ENCODE measurements at regions not wholly inside any gene's neighbourhood (a gene's known extent, or its start where the extent isn't known, plus 50 kb on each side); places are given as distances from the start of the nearest gene placed in this dataset.
"Not testable (repeated sequence)": the region's sequence is repeated elsewhere in the genome, so short reads cannot be mapped to it uniquely, and the experiment has no call there.

DNA sequence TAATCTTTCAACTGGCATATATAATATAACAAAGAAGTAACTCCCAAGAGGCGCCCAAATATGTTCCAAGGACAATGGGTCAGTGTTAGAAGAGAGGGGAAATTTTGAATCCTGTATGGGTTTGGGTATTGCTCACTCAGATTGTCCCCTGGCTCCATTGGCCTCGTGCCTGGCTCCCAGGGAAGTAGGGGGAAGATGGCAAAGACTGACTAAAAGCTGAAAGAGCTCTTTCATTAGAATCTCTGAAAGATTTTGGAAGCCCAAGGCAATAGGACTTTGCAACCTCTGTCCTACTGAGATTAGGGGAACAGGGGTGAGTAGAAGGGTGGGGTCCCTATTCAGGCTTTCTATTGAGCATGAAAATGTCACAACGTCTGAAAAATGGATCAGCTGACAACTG is 1272.8 kb upstream of the ZEB2 start:
- no peak for DNase-seq

DNA sequence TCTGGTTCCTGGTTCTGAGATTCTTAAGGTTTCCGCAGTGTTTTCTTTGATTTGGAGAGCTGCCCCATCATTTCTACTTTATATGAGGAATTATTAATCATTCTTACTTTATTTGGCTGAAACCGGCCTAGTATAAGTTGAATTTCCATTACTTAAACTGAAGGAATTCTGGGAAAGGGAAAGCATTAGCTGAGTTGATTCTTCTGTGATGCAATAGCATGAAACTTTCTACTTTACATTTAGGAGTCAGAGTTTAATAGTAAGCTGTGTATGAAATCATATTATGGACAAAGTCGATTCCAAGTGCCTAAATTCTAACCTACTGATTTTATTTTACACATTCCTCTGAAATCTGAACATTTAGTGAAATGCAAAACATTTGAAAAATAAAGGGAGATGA is 1269.7 kb upstream of the ZEB2 start:
- DNase-seq, result no peak

DNA sequence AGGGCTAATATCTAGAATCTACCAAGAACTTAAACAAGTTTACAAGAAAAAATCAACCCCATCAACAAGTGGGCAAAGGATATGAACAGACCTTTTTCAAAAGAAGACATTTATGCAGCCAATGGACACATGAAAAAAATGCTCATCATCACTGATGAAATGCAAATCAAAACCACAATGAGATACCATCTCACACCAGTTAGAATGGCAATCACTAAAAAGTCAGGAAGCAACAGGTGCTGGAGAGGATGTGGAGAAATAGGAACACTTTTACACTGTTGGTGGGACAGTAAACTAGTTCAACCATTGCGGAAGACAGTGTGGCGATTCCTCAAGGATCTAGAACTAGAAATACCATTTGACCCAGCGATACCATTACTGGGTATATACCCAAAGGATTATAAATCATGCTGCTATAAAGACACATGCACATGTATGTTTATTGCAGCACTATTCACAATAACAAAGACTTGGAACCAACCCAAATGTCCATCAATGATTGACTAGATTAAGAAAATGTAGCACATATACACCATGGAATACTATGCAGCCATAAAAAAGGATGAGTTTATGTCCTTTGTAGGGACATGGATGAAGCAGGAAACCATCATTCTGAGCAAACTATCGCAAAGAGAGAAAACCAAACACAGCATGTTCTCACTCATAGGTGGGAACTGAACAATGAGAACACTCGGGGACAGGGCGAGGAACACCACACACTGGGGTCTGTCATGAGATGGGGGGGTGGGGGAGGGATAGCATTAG is 1267.9 kb upstream of the ZEB2 start:
- DNase-seq, result not testable (repeated sequence)

DNA sequence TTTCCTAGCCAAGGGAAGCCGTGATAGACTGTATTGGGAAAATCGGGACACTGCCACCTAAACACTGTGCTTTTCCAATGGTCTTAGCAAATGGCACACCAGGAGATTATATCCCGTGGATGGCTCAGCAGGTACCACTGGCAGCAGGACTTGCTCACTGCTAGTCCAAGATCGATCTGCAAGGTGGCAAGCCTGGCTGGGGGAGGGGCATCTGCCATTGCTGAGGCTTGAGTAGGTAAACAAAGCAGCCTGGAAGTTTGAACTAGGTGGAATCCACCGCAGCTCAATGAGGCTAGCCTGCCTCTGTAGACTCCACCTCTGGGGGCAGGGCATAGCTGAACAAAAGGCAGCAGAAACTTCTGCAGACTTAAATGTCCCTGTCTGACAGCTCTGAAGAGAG is 1262.7 kb upstream of the ZEB2 start:
- not testable (repeated sequence) for DNase-seq

DNA sequence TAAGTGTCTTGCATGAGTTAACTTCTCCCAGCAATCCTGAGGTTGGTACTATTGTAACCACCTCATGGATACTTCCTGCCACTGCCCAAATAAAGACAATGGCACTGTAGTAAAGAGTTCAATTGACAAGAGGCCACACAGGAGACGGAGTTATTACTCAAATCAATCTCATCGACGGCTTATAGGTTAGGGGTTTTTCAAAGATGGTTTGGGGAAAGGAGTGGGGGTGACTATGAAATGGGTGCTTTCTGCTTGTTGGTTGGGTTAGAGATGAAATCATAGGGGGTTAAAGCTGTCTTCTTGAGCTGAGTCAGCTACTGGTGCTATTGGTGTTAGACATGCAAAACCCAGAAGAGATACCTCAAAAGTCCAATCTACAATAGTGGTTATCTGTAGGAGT is 1258.0 kb upstream of the ZEB2 start:
- no peak for DNase-seq

DNA sequence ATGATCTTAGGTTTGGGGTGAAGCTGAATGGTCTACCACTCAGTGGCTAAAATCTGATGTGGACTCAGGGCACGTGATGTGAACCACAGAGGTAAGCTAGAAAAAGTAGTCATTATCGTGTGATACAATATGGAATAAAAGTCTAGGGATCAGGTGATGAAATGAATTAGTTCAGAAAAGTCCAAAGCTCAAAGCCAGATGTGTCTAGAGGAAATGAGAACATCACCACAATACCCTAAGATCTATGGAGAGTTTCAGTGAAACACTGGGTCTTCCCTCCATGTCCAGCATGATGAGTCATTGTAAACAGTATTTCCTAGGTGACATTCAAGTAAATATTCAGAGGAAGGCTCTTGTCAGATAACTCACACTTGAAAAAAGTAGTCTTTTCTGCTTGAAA is 1257.4 kb upstream of the ZEB2 start:
- DNase-seq, result no peak

- no peak for DNase-seq
Observed at GRCh38 chr2:145775591-145775990, 1255.7 kb upstream of the ZEB2 start.

DNA sequence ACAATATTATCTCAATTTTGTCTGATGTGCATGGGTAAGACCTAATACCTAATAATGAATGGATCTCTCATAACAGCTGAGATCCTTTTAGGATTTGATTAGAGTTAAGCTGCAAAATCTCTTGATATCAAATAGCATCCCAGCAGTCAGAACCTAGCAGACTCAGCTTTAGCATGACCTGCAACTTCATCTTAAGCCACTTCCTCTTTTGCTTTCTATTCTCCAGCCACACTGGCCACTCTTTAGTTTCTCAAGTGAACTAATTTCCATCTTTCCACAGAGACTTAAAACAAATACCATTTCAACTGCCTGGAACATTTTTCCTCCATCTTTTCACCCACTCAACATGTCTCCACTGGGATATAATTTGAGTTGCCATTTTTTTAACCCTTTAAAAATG is 1251.6 kb upstream of the ZEB2 start:
- no peak for DNase-seq

GRCh38 chr2:145769011-145769716 is 1249.2 kb upstream of the ZEB2 start:
- peak; percentile 34 for DNase-seq

DNA sequence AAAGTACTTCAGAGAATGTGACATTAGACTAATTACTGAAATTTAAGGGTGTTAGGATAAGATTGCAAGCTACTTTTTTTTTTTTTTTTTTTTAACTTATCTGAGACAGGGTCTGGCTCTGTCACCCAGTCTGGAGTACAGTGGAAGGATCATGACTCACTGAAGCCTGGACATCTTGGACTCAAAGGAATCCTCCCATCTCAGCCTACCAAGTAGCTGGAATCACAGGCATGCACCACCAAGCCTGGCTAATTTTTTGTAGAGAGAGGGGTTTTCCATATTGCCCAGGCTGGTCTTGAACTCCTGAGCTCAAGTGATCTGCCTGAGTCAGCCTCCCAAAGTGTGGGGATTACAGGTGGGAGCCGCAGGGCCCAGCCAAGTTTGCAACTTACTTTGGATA is 1246.0 kb upstream of the ZEB2 start:
- DNase-seq, result no peak

- peak; percentile 81 for DNase-seq
Observed at GRCh38 chr2:145764631-145765030, 1244.7 kb upstream of the ZEB2 start.

GRCh38 chr2:145760781-145761649 is 1241.1 kb upstream of the ZEB2 start:
- no peak for DNase-seq

DNA sequence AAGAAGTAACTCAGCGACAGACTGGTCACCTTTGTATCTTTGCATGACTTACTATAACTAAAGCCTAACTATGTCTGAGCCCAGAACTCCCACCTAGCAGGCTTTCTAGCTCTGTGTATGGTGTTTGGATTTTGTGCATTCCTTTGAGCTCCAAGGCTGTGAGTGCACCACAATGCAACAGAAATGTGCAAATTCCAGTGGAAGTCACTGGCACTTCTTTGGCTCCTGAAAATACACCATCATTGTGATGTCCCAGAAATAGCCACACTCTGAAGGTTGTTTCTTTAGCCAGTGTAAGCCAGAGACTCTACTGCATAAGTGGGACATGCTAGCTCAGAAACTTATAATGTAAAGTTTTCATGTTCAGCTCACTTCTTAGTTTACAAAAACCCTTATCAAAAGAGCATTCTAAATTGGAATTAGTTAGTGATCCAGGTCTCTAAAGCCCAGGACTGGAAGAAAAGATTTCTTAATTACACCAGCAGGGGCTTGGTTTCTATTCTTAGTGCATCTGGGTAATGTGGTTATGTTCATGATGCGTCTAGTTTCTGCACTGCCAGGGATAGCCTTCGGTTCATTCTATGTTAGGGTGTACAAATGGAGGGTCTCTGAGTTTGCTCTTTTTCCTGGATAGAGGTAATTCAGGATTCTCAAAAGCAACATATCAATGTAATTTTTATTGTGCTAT is 1239.5 kb upstream of the ZEB2 start:
- no peak for DNase-seq

DNA sequence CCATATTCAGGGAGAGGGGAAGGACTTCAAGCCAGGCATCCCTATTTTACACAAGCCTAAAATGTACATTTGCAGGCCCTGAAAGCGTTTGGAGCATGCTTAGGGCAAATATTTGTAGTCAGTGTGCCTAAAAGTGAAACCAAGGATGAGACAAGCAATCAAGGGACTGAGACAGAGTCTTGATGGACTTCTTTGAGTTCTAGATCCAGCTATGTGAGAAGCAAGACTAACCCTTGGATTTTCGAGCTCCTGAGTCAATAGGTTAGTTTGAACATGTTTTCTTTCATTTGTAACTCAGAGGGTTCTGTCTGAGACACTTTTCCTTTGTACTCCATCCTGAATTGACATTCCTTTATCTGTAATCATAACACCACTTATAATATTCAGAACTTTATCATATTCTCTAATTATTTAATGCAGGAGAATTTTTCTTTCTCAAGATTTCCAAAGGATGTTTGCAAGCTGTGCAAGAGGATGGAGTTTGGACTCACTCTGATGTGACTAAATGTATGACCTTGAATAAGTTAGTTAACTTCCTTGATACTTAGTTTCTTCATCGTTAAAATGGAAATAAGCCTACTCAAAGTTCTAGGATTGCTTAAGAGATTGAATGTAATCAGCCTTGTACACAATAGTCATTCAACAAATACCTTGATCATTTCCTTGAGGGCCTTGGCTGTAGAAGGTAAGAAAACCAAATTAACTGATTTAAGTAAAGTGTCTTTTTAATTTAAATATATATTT is 1237.8 kb upstream of the ZEB2 start:
- no peak for DNase-seq

DNA sequence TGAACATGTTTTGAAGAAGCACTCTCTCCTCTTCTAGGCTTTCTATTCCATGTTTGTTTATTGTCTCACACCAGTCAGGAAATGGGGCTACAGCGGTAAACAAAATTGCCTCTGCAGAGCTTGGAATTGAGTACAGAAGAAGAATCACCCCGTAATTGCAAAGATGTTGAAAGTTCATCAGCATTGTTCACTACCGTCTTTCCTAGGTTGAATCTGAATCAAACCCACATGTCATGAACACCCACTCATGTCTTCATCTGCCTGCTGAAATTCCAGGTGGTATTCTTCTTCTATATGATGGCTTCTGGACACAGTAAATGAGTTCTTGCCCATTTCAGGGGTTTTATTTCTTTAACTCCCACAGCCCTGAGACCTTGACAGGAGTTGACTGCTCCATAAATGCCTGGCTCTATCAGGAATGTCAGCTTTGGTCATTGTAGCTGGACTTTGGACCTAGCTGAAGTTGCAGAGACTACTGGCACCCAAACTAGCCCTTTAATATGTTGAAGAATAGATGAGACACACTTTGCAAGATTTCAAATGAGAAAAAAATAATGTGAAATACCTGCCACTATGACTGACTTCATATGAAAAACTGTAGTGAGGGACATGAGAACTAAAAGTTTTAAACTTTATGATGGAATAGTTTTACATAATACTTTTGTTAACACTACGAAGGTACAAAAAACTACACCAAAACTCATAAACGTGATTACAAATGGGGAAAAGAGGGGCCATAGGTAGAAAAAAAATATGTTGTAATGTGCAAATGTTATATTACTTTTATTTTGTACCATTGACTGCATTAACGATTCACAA is 1235.3 kb upstream of the ZEB2 start:
- DNase-seq, result no peak

GRCh38 chr2:145753966-145754365 is 1234.0 kb upstream of the ZEB2 start:
- DNase-seq, result no peak

DNA sequence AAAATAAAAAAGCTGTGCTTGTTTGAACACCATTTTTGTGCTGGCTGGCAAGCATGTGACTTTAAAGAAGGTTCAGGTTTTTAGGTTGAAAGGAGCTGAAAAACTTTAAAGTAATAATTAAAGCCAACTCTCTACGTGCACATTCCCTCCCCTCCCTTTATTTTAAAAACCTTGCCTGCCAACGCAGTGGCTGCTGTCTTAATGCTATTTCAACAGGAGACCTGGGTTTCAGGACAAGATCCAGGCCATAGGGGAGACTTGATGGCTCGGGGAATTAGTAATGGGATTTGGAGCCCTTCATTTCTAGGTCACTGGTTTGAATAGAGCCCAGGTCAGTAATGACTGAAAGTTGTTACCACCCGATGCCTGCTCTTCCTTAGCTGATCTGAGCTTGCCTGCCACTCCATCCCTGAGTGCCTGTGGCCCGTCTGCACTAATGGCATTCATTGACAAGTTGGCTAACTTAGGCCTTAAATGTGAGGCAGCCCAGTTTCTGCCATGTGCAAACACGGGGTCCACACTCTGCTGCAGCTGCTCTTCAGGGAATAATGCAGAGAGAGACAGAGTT is 1233.2 kb upstream of the ZEB2 start:
- peak; percentile 49 for DNase-seq

GRCh38 chr2:145752091-145752806 is 1232.3 kb upstream of the ZEB2 start:
- peak; percentile 47 for DNase-seq

GRCh38 chr2:145751629-145752028 is 1231.7 kb upstream of the ZEB2 start:
- no peak for DNase-seq

- no peak for DNase-seq
Observed at GRCh38 chr2:145751155-145751554, 1231.2 kb upstream of the ZEB2 start.

Data from NCI-H82 (cell line).